ENCODE measurements at regions not wholly inside any gene's neighbourhood (a gene's known extent, or its start where the extent isn't known, plus 50 kb on each side); places are given as distances from the start of the nearest gene placed in this dataset.

GRCh38 chr2:103880081-103880834 lies 973.7 kb upstream of the POU3F3 start:
- TF ChIP-seq HDGF (IDR thresholded peaks at IDR 0.05; ENCODE audit: borderline replicate concordance): no peak
- no peak for TF ChIP-seq L3MBTL2 (conservative IDR thresholded peaks at IDR 0.05)
- no peak for TF ChIP-seq BHLHE40 (IDR thresholded peaks at IDR 0.05; ENCODE audit: borderline replicate concordance)
- no peak for TF ChIP-seq FOXM1 (IDR thresholded peaks at IDR 0.05; ENCODE audit: borderline replicate concordance)
- TF ChIP-seq TARDBP (IDR thresholded peaks at IDR 0.05): no peak
- no peak for TF ChIP-seq FOXA1 (IDR thresholded peaks at IDR 0.05)
- TF ChIP-seq NFRKB (IDR thresholded peaks at IDR 0.05): no peak
- TF ChIP-seq PKNOX1 (IDR thresholded peaks at IDR 0.05): no peak
- no peak for TF ChIP-seq SUZ12 (IDR thresholded peaks at IDR 0.05)
- no peak for TF ChIP-seq ELF4 (IDR thresholded peaks at IDR 0.05)
- TF ChIP-seq SP1 (IDR thresholded peaks at IDR 0.05): no peak
- no peak for TF ChIP-seq ARNT (IDR thresholded peaks at IDR 0.05)
- no peak for TF ChIP-seq ZNF384 (IDR thresholded peaks at IDR 0.05)
